Subcutaneous abdominal adipose tissue (tissue), 5 donors: ENCODE measurements at regions not wholly inside any gene's neighbourhood (a gene's known extent, or its start where the extent isn't known, plus 50 kb on each side); places are given as distances from the start of the nearest gene placed in this dataset.

Source experiments
- H3K27ac ChIP-seq: one replicate; pipeline ENCODE4 v1.7.0; 2013; ENCODE audit warnings: low read depth, mild to moderate bottlenecking, inconsistent platforms, low read length, moderate library complexity
- H3K27me3 ChIP-seq, 5 donors: one replicate each; pipeline ENCODE4 v1.7.0; 2013; ENCODE audit warnings: low read length in 5 of 5, inconsistent platforms in 1 of 5; ENCODE audit not compliant: control insufficient read depth in 5 of 5, insufficient read depth in 4 of 5
- H3K36me3 ChIP-seq, 5 donors: one replicate each; pipeline ENCODE4 v1.7.0; 2013; ENCODE audit warnings: low read length in 5 of 5; ENCODE audit not compliant: control insufficient read depth in 5 of 5, insufficient read depth in 5 of 5
- H3K4me1 ChIP-seq, 5 donors: one replicate each; pipeline ENCODE4 v1.7.0; 2013; ENCODE audit warnings: low read length in 5 of 5, mild to moderate bottlenecking in 3 of 5, moderate library complexity in 1 of 5; ENCODE audit not compliant: control insufficient read depth in 5 of 5, insufficient read depth in 5 of 5
- H3K4me3 ChIP-seq, 5 donors: one replicate each; pipeline ENCODE4 v1.7.0; 2013; ENCODE audit warnings: low read length in 5 of 5, low read depth in 1 of 5
- H3K9ac ChIP-seq, 5 donors: one replicate each; pipeline ENCODE4 v1.7.0; 2013; ENCODE audit warnings: low read length in 5 of 5, mild to moderate bottlenecking in 4 of 5, moderate library complexity in 3 of 5
- H3K9me3 ChIP-seq, 5 donors: one replicate each; pipeline ENCODE4 v1.7.0; 2013; ENCODE audit warnings: low read length in 5 of 5; ENCODE audit not compliant: control insufficient read depth in 5 of 5
- donor health status: healthy.
- donor health status: healthy.
- donor health status: healthy.
- donor health status: healthy.
- donor health status: healthy.

DNA sequence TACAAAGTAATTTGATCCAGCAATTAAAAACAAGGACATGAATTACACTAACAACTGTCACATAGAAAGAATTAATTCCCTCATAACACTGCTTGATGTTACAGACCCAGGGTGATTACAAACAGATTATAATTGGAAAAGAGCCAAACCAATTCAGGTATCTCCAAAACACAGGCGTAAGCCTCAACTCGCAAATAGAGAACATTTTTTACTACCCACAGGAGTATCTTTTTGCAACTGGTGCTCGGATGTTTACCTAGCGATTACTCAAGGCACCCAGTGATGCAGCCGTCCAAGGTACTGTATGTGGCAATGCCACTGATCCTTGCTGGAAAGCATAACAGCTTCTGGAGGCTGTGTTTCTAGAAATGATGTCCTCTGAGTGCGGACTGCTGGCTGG lies 386.1 kb upstream of the KIF2A start:
- H3K27me3 ChIP-seq, result no peaks in the 10 kb centered on the region
- H3K4me1 ChIP-seq, result no peaks in the 10 kb centered on the region
- H3K9me3 ChIP-seq, result no peaks in the 10 kb centered on the region
- no peaks in the 10 kb centered on the region for H3K36me3 ChIP-seq
- no peak overlapping the region for H3K4me3 ChIP-seq
- no peak overlapping the region for H3K27ac ChIP-seq
- H3K9ac ChIP-seq, result no peak overlapping the region

DNA sequence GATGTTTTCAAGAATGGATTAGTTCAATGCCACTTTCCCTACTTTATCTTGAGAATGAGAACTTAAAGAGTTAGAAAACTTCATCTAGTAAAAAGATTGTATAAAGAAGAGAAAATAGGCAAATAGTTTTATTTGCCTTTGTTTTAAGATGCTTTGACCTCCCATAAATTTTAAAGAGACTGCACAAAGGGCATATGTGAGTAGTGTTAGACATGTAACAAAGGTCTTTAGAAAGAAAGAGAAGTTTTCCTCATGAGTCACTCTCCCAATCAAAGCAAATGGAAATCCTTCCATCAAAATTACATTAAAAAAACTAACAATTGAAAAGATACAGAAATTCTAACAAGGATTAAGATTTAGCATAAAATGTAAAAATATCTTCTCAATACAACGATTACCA lies 381.8 kb upstream of the KIF2A start:
- Histone ChIP-seq H3K9ac (no peak overlapping the region), H3K27me3 (no peaks in the 10 kb centered on the region), H3K36me3 (no peaks in the 10 kb centered on the region), H3K9me3 (no peaks in the 10 kb centered on the region), H3K27ac (no peak overlapping the region), H3K4me1 (no peaks in the 10 kb centered on the region), H3K4me3 (no peak overlapping the region)

DNA sequence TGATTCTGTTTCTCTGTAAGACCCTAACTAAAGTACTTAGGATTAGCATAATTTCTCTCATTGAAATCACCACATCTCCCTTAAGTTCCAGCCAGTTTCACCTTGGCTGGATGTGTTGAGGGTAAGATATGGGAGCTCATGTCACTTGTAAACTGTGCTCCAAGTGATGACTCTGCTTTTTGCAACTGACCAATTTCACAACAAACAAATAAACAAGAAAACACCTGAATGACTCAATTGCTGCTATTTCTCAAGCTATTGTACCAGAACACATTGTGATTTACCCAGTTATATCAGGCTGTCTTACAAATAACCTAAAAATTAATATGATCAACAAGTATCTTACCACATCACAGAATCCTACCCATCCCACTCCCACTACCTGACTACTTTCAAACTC lies 379.1 kb upstream of the KIF2A start:
- H3K9me3 ChIP-seq, result no peaks in the 10 kb centered on the region
- H3K27ac ChIP-seq, result no peak overlapping the region

DNA sequence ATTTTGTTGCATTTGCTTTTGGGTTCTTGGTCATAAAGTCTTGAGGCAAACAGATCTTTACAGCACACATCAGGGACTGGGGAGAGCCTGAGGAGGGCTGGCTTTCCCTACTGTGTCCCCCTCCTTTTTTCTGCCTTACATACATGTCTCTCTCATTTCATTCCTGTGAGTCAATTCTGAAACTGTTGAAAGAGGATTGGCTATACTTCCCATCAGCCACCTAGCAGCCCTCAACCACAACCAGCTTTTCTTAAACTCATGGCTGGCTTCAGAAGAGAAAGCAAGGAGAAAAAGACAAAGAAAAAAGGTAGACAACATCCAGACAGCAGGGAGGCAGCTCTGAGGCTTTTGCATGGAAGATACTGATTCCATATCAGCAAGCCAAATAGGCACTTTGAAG lies 374.8 kb upstream of the KIF2A start:
- peaks cover 0 to 3% (median 0%) of the 10 kb centered on the region in 5 donors for H3K4me1 ChIP-seq
- H3K9me3 ChIP-seq, result no peaks in the 10 kb centered on the region
- H3K4me3 ChIP-seq, result no peak overlapping the region
- no peaks in the 10 kb centered on the region for H3K36me3 ChIP-seq
- no peaks in the 10 kb centered on the region for H3K27me3 ChIP-seq
- H3K27ac ChIP-seq, result no peak overlapping the region
- no peak overlapping the region for H3K9ac ChIP-seq

More for the DNA sequence above, 379.1 kb upstream of the KIF2A start:
- no peaks in the 10 kb centered on the region for H3K27me3 ChIP-seq
- H3K4me3 ChIP-seq, result no peak overlapping the region
- H3K4me1 ChIP-seq, result no peaks in the 10 kb centered on the region
- H3K9ac ChIP-seq, result no peak overlapping the region
- H3K36me3 ChIP-seq, result no peaks in the 10 kb centered on the region

DNA sequence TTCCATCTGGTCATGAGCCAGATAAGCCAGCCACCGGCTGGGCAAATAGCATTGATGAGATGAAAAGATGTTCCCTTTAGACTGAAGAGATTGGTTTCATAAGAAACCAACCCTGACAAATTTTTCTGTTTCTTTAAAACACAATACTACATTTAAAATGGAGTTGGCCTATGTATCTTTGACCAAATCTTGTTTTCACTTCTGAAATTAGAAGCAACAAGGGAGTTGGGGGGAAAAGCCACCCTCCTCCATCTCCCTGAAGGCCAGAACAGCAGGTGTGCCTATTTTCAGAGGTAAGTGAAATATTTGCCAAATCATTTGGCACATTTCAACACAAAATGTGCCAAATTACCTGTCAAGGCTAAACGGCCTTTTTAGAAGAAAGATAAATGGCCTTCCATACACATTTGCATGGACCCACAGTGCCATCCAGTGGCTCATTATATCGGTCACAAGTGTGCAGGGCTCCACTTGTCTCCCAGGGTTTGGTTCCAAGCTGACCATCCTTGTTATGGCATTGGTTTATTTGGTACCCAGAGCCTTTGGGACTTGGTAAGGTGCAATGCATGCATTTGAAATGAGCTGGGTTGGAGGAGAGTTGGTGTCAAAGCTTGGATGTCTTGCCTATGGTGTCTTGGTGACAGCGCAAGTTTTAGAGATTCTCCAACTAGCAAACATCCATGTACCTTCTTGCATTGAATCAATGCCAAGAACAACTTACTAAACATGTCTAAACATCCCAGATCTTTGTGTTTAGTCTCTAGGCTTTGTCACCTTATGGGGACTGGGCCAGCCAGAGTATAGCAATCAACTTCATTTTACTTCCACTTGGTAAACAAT lies 372.0 kb upstream of the KIF2A start:
- no peak overlapping the region for H3K27ac ChIP-seq
- H3K36me3 ChIP-seq, result no peaks in the 10 kb centered on the region
- no peaks in the 10 kb centered on the region for H3K27me3 ChIP-seq
- no peaks in the 10 kb centered on the region for H3K9me3 ChIP-seq
- no peak overlapping the region for H3K9ac ChIP-seq
- peaks cover 0 to 3% (median 0%) of the 10 kb centered on the region in 5 donors for H3K4me1 ChIP-seq
- H3K4me3 ChIP-seq, result no peak overlapping the region

DNA sequence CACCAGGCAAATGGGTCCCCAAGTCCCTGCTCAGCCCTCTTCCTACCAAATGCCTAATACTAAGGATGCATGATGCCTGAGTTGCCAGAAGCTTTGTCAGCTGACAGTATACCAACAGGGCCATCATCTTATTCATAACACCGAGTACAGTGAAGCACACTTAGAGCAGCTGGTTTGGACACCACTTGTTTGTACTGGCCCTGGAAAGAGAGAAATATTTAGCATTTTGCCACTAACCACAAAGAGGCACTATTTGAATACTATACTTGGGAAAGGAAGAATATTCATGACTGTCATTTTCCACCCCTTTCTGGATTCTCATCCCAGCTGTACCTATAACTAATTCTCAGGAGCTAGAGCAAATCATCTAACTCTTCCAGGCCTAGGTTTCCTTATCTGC lies 364.4 kb upstream of the KIF2A start:
- Histone ChIP-seq H3K9me3 (no peaks in the 10 kb centered on the region), H3K4me3 (no peak overlapping the region), H3K36me3 (no peaks in the 10 kb centered on the region), H3K27ac (no peak overlapping the region), H3K4me1 (no peaks in the 10 kb centered on the region), H3K9ac (no peak overlapping the region), H3K27me3 (no peaks in the 10 kb centered on the region)

DNA sequence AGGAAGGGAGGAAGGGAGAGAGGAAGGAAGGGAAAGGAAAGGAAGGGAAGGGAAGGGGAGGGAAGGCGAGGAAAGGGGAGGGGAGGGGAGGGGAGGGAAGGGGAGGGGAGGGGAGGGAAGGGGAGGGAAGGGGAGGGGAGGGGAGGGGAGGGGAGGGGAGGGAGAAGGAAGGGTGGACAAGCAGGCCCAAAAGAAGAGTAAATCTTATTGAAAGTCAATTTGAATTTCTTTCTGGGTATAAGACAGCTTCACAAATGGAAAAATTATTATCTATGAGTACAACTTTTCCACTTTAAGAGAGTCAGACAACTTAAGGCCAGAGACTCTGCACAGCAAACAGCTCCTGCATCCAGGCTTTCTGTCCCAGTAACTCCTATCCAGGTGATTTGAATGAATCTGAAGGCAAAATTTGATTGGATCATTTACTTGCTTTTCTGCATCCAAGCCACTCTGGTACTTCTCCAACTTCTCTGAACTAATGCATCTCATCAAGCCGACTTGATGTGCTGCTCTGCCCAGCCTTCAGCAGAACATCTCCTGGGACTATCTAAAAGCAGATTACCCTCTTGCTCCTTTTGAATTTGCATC lies 363.4 kb upstream of the KIF2A start:
- Histone ChIP-seq H3K27me3 (no peaks in the 10 kb centered on the region), H3K9ac (no peak overlapping the region), H3K36me3 (no peaks in the 10 kb centered on the region), H3K4me3 (no peak overlapping the region), H3K4me1 (no peaks in the 10 kb centered on the region), H3K27ac (no peak overlapping the region), H3K9me3 (no peaks in the 10 kb centered on the region)

DNA sequence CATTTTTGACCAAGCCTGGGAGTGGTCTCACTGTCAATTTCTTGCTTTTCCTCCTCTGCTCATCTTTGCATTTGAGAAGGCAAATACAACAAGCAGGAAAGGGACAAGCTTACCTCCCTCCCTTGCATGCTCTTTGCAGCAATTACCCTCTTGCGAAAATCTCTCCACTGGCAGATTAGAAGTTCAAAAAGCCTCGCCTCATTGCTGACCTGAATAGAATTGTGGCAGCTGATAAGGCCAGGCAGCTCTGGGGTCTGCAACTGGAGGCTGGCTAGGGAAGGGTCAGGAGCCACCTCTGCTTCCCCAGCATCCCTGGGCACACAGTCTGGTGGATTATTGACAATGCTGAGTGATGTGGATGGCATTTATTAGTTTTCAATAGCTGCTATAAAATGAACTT lies 362.3 kb upstream of the KIF2A start:
- Histone ChIP-seq H3K4me3 (no peak overlapping the region), H3K9ac (no peak overlapping the region), H3K27me3 (no peaks in the 10 kb centered on the region), H3K9me3 (no peaks in the 10 kb centered on the region), H3K4me1 (no peaks in the 10 kb centered on the region), H3K36me3 (no peaks in the 10 kb centered on the region), H3K27ac (no peak overlapping the region)

DNA sequence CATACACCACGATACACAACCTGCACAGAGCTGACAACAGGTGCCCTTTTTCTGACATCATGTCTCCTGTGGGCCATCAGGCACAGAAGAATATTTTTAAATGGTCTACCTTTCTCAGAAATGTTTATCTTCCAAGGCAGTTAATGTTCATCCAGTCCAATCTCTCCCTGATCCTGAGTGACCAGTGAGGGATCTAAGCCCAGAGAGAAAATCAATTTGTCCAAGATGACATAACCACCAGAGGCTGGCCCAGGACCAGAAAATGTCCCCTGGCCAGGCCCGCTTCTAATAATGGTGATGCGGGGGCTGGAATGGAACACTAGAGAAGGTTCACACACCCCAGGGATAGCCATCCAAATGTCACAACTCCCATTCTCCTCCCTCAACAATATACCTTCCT lies 357.9 kb upstream of the KIF2A start:
- Histone ChIP-seq H3K4me1 (no peaks in the 10 kb centered on the region), H3K27ac (no peak overlapping the region), H3K4me3 (no peak overlapping the region), H3K27me3 (no peaks in the 10 kb centered on the region), H3K9me3 (no peaks in the 10 kb centered on the region), H3K36me3 (no peaks in the 10 kb centered on the region), H3K9ac (no peak overlapping the region)

DNA sequence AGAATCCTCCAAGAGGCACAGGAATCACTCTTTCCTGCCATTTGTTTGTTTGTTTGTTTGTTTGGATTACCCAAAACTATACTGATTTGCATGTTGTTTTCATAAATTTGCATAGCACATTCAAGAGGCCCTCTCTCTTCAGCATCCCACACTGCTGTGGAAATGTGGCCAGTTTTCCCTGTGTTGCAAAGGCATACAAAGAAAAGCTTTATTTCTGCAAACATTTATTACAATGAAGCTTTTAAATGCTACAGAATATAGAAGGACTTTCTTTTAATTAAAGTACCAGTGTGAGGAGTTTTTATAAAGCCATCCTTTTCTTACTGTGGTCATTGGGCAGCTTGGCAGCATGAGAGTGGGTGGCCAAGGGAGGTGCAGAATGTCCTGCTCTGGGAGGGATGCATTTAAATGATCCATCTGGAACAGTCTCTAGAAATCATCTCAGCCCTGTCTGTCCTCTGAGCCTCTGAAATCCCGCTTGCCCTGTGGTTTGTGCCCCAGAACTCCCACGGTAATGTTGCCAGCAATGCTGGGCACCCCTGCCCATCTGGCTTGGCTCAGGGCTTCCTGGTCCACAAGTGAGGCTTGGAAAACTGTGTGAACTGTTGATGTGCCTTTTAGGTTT lies 356.8 kb upstream of the KIF2A start:
- H3K36me3 ChIP-seq, result no peaks in the 10 kb centered on the region
- no peaks in the 10 kb centered on the region for H3K4me1 ChIP-seq
- H3K4me3 ChIP-seq, result no peak overlapping the region
- no peaks in the 10 kb centered on the region for H3K9me3 ChIP-seq
- no peak overlapping the region for H3K9ac ChIP-seq
- no peaks in the 10 kb centered on the region for H3K27me3 ChIP-seq
- H3K27ac ChIP-seq, result no peak overlapping the region
